Tibial nerve (tissue), 4 donors: ENCODE measurements at regions not wholly inside any gene's neighbourhood (a gene's known extent, or its start where the extent isn't known, plus 50 kb on each side); places are given as distances from the start of the nearest gene placed in this dataset.

Source experiments
- EP300 ChIP-seq, 2 donors: sonication (generic); formaldehyde crosslinking; IDR thresholded peaks; one replicate each; pipeline ENCODE4 v1.6.1; 2017; ENCODE audit warnings: antibody characterized with exemption in 2 of 2, mild to moderate bottlenecking in 1 of 2
- POLR2A ChIP-seq, 2 donors: fragments of 450-650 bp; IDR thresholded peaks; one replicate each; pipeline ENCODE4 v1.6.1; 2017; ENCODE audit warnings: antibody characterized with exemption in 2 of 2, mild to moderate bottlenecking in 2 of 2, moderate library complexity in 2 of 2
- TF ChIP-seq, protein P1 (sequence below), 5 experiments: fragments of 200-600 bp in 3 of 5; fragments of 450-650 bp in 2 of 5; sonication (generic) in 3 of 5; IDR thresholded peaks; one replicate each; pipeline ENCODE4 v1.5.1; 2016 to 2019; ENCODE audit warnings: antibody characterized with exemption in 5 of 5, mild to moderate bottlenecking in 3 of 5, moderate library complexity in 2 of 5

- TF ChIP-seq, protein P1, sequence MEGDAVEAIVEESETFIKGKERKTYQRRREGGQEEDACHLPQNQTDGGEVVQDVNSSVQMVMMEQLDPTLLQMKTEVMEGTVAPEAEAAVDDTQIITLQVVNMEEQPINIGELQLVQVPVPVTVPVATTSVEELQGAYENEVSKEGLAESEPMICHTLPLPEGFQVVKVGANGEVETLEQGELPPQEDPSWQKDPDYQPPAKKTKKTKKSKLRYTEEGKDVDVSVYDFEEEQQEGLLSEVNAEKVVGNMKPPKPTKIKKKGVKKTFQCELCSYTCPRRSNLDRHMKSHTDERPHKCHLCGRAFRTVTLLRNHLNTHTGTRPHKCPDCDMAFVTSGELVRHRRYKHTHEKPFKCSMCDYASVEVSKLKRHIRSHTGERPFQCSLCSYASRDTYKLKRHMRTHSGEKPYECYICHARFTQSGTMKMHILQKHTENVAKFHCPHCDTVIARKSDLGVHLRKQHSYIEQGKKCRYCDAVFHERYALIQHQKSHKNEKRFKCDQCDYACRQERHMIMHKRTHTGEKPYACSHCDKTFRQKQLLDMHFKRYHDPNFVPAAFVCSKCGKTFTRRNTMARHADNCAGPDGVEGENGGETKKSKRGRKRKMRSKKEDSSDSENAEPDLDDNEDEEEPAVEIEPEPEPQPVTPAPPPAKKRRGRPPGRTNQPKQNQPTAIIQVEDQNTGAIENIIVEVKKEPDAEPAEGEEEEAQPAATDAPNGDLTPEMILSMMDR (IDR thresholded peaks at IDR 0.05) = no peak
- TF ChIP-seq EP300 (IDR thresholded peaks at IDR 0.05) (no peak), POLR2A (IDR thresholded peaks at IDR 0.05) (no peak)
Measured at GRCh38 chr9:88303721-88304451, 84.4 kb upstream of the SPIN1 start.
